Large intestine (tissue), 3 donors: ENCODE measurements at regions not wholly inside any gene's neighbourhood (a gene's known extent, or its start where the extent isn't known, plus 50 kb on each side); places are given as distances from the start of the nearest gene placed in this dataset.
A peak's percentile ranks its signal among the peaks of the same experiment; 100 is the strongest.

Source experiments
- DNase-seq, 2 donors: peaks; one replicate each; pipeline versions ENCODE4 v3.0.0 to v3.0.0-alpha.2; 2013
- H3K27ac ChIP-seq: one replicate; pipeline ENCODE4 v1.5.1; 2013; ENCODE audit warnings: low read length
- H3K27me3 ChIP-seq: 2 replicates; pipeline ENCODE4 v1.6.1; 2013; ENCODE audit warnings: low read length; ENCODE audit not compliant: control insufficient read depth, insufficient read depth
- H3K36me3 ChIP-seq: 2 replicates; pipeline ENCODE4 v1.6.1; 2013; ENCODE audit warnings: low read length; ENCODE audit not compliant: control insufficient read depth, insufficient read depth
- H3K4me1 ChIP-seq: one replicate; pipeline ENCODE4 v1.6.1; 2013; ENCODE audit warnings: low read length; ENCODE audit not compliant: control insufficient read depth, insufficient read depth
- H3K4me3 ChIP-seq: one replicate; pipeline ENCODE4 v1.5.1; 2013; ENCODE audit warnings: low read length
- H3K9me3 ChIP-seq: one replicate; pipeline ENCODE4 v1.6.1; 2013; ENCODE audit warnings: mild to moderate bottlenecking, low read depth, low read length, moderate library complexity; ENCODE audit not compliant: control insufficient read depth
- WGBS: methylation state at CpG from one replicate; pipeline ENCODE4 v1.1.5; 2013; ENCODE audit warnings: low lambda C conversion rate; ENCODE audit not compliant: insufficient coverage; 5-methylcytosine and 5-hydroxymethylcytosine counted together

GRCh38 chr6:170159022-170159965 is 131.6 kb downstream of the DLL1 start:
- no peaks in the 10 kb centered on the region for H3K27me3 ChIP-seq
- H3K36me3 ChIP-seq: no peaks in the 10 kb centered on the region
- no peak overlapping the region for H3K27ac ChIP-seq
- peaks cover 35% of the 10 kb centered on the region for H3K9me3 ChIP-seq
- H3K4me3 ChIP-seq: no peak overlapping the region
- H3K4me1 ChIP-seq: no peaks in the 10 kb centered on the region
- no CpG with 5 or more reads among the region's 53 CpGs for WGBS
- no peak for DNase-seq

- no peaks in the 10 kb centered on the region for H3K36me3 ChIP-seq
- no peak for DNase-seq
- H3K27ac ChIP-seq: no peak overlapping the region
- no CpG with 5 or more reads among the region's 29 CpGs for WGBS
- H3K4me3 ChIP-seq: no peak overlapping the region
- peaks cover 30% of the 10 kb centered on the region for H3K9me3 ChIP-seq
- no peaks in the 10 kb centered on the region for H3K4me1 ChIP-seq
- H3K27me3 ChIP-seq: no peaks in the 10 kb centered on the region
Measured at GRCh38 chr6:170158296-170159021, 132.4 kb downstream of the DLL1 start.

DNA sequence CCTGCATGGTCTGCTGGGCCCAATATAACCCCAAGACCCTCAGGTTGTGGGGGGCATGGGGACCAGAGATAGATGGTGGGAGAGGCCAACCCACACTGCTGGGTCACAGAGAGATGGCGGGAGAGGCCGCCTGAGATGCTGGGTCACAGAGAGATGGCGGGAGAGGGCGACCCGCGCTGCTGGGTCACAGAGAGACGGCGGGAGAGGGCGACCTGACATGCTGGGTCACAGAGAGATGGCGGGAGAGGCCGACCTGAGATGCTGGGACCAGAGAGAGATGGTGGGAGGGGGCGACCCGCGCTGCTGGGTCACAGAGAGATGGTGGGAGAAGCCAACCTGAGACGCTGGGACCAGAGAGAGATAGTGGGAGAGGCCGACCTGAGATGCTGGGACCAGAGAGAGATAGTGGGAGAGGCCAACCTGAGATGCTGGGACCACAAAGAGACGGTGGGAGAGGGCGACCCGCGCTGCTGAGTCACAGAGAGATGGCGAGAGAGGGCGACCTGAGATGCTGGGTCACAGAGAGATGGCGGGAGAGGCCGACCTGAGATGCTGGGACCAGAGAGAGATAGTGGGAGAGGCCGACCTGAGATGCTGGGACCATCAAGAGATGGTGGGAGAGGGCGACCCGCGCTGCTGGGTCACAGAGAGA is 133.2 kb downstream of the DLL1 start:
- Histone ChIP-seq H3K9me3 (peaks cover 27% of the 10 kb centered on the region), H3K4me1 (no peaks in the 10 kb centered on the region), H3K4me3 (no peak overlapping the region), H3K27ac (no peak overlapping the region), H3K27me3 (no peaks in the 10 kb centered on the region), H3K36me3 (no peaks in the 10 kb centered on the region)
- no peak for DNase-seq
- WGBS: 85% methylated on average over 8 of the region's 28 CpGs

GRCh38 chr6:170156448-170157375 is 134.2 kb downstream of the DLL1 start:
- Histone ChIP-seq H3K4me3 (no peak overlapping the region), H3K9me3 (peaks cover 19% of the 10 kb centered on the region), H3K27me3 (no peaks in the 10 kb centered on the region), H3K4me1 (no peaks in the 10 kb centered on the region), H3K36me3 (no peaks in the 10 kb centered on the region), H3K27ac (no peak overlapping the region)
- DNase-seq: no peak
- no CpG with 5 or more reads among the region's 34 CpGs for WGBS

- DNase-seq: no peak
- H3K4me3 ChIP-seq: no peak overlapping the region
- H3K27me3 ChIP-seq: peaks cover 6% of the 10 kb centered on the region
- no CpG with 5 or more reads among the region's 25 CpGs for WGBS
- H3K36me3 ChIP-seq: no peaks in the 10 kb centered on the region
- H3K4me1 ChIP-seq: no peaks in the 10 kb centered on the region
- no peak overlapping the region for H3K27ac ChIP-seq
- peaks cover 15% of the 10 kb centered on the region for H3K9me3 ChIP-seq
Measured at GRCh38 chr6:170155464-170156196, 135.2 kb downstream of the DLL1 start.

GRCh38 chr6:170153436-170154319 is 137.2 kb downstream of the DLL1 start:
- Histone ChIP-seq H3K27me3 (peaks cover 6% of the 10 kb centered on the region), H3K27ac (no peak overlapping the region), H3K4me1 (no peaks in the 10 kb centered on the region), H3K4me3 (no peak overlapping the region), H3K9me3 (no peaks in the 10 kb centered on the region), H3K36me3 (no peaks in the 10 kb centered on the region)
- WGBS: no CpG with 5 or more reads among the region's 29 CpGs
- DNase-seq: no peak

DNA sequence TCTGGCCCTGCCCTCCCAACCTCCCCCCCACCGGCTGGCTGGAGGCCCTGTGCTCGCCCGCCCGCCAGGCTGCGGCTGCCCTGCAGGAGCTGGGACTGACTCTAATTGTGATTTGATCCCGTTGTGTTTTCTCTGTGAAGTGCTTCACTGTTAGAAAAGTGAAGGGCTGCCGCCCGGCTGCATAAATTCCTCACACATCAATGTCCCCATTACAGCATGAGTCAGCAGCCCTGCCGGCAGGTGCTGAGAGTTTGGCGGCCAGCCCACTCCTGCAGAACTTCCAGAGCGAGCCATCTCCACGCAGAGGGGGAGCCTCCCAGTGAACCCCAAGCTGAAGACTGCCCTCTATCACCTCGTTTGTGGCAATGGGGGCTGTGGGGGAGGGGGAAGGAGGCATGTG is 137.9 kb downstream of the DLL1 start:
- Histone ChIP-seq H3K9me3 (no peaks in the 10 kb centered on the region), H3K27ac (no peak overlapping the region), H3K27me3 (peaks cover 7% of the 10 kb centered on the region), H3K4me3 (no peak overlapping the region), H3K36me3 (no peaks in the 10 kb centered on the region), H3K4me1 (no peaks in the 10 kb centered on the region)
- peak in 1 of 2 donors; percentile 11 for DNase-seq
- WGBS: no CpG with 5 or more reads among the region's 13 CpGs

DNA sequence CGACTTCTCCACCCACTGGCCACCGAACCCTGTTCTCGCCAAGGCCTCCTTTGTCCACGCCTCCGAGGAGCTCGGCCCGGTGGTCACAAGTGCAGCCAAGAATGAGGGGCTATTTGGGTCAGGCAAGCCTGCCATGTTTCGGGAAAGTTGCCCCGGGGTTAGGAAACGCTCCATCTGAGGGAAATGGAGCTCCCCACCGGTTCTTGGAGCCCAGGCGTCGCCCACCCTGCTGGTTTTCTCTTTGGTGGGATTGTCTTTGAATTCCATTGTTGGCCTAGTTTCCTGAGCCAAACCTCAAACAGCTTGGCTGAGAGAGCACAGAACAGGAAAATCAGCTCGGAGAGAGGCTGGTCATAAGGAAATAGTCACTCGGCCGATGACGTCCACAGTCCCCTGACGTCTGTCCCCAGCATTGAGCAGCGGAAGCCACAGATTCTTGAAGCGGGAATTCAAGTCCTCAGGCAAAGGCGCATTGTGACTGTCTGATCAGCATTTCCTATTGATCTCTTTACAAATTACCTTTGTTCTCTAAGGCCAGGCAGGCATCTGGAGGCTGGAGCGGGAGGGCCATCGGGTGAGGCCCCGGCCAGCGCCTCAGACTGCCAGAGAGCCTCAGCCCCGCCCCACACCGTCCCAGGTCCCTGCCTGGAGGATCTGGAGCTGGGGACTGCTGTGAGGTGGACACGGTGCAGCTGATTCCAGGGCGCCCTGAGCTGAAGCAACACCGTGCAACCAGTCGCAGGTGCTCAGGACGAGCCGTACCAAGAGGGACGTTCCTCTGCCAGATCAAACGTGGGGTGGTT is 138.6 kb downstream of the DLL1 start:
- no peak overlapping the region for H3K4me3 ChIP-seq
- WGBS: no CpG with 5 or more reads among the region's 35 CpGs
- no peaks in the 10 kb centered on the region for H3K36me3 ChIP-seq
- H3K27ac ChIP-seq: no peak overlapping the region
- no peaks in the 10 kb centered on the region for H3K9me3 ChIP-seq
- no peaks in the 10 kb centered on the region for H3K4me1 ChIP-seq
- peak in 1 of 2 donors; percentile 35 for DNase-seq
- peaks cover 9% of the 10 kb centered on the region for H3K27me3 ChIP-seq
